GM18499 (cell line): ENCODE measurements at regions not wholly inside any gene's neighbourhood (a gene's known extent, or its start where the extent isn't known, plus 50 kb on each side); places are given as distances from the start of the nearest gene placed in this dataset.
"Not testable (repeated sequence)": the region's sequence is repeated elsewhere in the genome, so short reads cannot be mapped to it uniquely, and the experiment has no call there.

Experiments
- ATAC-seq: cut with Tn5 transposase; IDR thresholded peaks from one replicate; pipeline ENCODE4 v1.9.1; 2021; ENCODE audit warnings: moderate number of reproducible peaks; ENCODE audit not compliant: insufficient read depth, unreplicated experiment

- not testable (repeated sequence) for ATAC-seq
These were observed 366.3 kb upstream of the SGCG start for GRCh38 chr13:22814433-22814832.

GRCh38 chr13:22821589-22821988 lies 359.2 kb upstream of the SGCG start:
- no peak for ATAC-seq

GRCh38 chr13:22825186-22825585 lies 355.6 kb upstream of the SGCG start:
- no peak for ATAC-seq

DNA sequence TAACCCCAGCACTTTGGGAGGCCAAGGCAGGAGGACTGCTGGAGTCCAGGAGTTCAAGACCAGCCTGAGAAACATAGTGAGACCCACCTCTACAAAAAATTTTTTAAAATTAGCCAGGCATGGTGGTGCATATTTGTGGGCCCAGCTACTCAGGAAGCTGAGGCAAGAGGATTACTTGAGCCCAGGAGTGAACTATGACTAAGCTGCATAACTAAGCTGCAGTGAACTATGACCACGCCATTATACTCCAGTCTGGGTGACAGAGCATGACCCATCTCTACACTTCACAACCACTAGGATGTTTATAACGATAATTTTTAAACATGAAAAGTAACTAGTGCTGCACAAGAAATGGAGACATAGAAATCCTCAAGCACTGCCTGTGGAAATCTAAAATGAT lies 352.7 kb upstream of the SGCG start:
- no peak for ATAC-seq

DNA sequence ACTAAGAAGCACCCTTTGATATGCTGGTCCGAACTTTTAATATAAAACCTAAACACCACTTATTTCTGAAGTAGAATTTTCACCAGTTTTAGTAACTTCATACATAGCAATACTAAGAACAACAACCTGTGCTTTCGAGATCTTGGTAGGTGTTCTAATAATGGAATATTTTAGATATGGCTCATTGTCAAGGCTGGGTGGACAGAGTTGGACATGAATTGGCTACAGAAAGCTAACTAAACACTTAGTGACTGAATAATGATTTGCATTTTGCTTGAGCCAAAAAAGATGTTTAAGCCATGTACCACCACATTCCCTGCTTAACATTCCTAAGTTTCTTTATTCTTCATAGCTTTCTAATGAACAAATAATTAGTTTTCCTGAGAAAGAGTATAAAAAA lies 344.3 kb upstream of the SGCG start:
- no peak for ATAC-seq

DNA sequence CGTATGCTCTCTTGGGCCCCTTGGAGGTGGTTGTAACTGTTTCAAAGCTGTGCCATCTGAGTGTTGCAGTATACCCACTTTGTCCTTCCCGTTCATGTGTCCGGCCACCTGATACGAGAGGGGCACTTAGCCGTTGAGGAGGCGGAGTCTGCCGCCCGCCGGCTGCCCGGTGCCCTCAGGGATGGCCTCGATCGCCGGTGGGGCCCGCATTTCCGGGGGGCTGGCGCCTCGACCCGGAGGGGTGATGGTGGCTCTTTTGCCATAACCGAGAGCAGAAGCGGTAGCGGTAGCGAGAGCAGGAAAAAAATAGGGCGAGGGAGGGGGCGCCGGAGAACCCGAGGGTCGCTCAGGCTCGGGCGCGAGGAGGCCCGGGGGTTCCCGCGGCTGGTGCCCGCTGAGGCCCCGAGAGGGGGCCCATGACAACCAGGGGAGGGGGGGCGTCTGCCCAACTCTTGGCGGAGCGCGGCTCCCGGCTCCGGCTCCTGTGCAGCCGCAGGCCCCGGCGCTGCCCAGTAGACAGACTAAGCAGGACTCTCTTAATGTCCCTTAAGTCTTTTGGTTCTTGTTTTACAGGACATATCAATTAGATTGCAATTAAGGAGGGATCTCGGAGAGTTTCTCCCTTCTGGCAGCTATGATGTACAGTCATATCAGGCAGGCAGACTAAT lies 342.7 kb upstream of the SGCG start:
- ATAC-seq: no peak

- no peak for ATAC-seq
These were observed 340.9 kb upstream of the SGCG start for GRCh38 chr13:22839603-22840530.

DNA sequence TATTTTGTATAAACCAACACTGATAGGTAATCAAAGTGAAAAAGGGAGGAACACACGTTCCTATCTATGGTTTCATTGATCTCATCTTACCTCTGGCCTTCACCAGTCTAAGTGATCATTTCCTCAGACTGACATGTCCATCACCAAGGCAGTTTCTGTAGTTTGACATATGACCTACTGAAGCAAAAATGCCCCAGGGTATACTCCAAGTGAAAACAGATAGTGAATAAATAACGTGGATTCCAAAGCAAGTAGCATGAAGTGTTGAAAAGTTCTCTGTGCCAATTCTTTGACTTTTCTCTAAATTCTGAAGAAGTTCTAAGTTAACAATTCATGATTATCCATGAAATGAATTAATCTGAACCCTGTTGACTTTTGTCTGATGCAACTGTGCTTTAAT lies 334.2 kb upstream of the SGCG start:
- ATAC-seq: no peak

DNA sequence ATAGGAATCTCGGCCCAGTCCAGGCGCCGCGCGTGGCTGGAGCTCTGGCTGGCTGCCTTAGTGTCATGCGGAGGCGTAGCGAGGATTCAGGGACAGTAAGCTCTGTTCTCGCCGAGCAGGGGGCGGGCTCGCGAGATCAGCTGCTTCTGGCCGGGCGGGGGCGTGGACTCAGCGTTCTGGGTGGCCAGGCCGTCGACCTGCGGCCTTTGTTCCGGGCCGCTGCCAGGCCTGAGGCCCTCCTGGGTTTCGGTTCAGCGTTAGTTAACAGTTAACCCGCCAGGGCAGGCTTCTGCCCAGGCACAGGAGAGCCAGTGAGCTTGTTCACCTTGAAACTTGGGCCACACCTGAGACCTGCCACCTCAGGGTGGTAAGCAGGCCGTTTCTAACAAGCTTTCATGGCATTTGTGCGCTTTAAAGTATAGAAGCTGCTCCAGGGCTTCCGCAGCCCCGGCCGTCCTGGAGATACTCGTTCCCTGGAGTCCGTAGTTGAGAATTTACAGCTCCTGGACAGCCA lies 332.2 kb upstream of the SGCG start:
- ATAC-seq: no peak

DNA sequence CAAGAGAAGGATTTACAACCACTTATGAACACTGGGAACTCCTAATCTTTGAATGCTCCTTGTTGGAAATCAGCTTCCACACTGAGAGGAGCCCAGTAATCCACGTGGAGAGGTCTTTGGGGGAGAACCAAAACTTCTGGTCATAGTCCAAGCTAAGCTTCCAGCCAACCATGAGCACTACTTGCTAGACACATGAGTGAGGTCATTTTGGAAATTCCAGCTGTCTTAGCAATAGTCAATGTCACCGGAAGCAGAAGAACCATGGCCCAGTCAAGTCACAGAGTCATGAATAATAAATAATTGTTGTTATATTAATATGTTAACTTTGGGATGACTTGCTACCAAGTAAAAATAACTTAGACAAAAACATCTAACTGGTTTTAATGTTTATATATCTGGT lies 324.9 kb upstream of the SGCG start:
- no peak for ATAC-seq

- ATAC-seq: not testable (repeated sequence)
These were observed 321.8 kb upstream of the SGCG start for GRCh38 chr13:22858980-22859379.

- not testable (repeated sequence) for ATAC-seq
These were observed 321.4 kb upstream of the SGCG start for GRCh38 chr13:22859411-22859810.

GRCh38 chr13:22861958-22862466 lies 318.8 kb upstream of the SGCG start:
- ATAC-seq: no peak

- no peak for ATAC-seq
These were observed 318.3 kb upstream of the SGCG start for GRCh38 chr13:22862478-22862877.

DNA sequence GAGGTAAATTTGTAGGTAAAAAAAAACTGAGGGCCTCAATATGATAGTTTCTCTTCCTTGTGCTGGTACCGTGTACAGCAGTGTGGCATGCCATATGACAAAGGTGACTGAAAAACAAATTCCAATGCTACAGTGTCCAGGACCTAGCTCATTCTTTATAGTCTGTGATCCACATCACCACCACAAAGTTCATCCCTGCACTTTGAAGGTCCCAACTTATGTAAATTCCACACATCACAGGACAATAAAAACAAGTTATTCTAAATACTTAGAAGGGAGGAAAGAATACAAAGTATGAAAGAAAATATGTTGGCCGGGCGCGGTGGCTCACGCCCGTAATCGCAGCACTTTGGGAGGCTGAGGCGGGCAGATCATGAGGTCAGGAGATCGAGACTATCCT lies 314.6 kb upstream of the SGCG start:
- ATAC-seq: no peak

- ATAC-seq: no peak
These were observed 309.5 kb upstream of the SGCG start for GRCh38 chr13:22871231-22871630.

GRCh38 chr13:22874839-22875238 lies 305.9 kb upstream of the SGCG start:
- ATAC-seq: no peak

DNA sequence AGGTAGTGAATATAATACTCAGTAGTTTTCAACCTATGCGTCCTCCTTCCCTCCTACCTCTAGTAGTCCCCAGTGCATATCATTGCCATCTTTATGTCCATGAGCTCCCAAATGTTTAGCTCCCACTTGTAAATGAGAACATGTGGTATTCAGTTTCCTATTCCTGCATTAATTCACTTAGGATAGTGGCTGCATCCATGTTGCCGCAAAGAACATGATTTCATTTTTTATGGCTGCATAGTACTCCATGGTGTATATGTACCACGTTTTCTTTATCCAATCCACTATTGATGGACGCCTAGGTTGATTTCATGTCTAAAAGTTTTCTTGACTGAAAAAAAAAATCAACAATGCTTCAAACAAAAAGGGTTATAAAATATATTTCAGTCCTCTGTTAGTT lies 303.4 kb upstream of the SGCG start:
- no peak for ATAC-seq

- ATAC-seq: no peak
These were observed 299.7 kb upstream of the SGCG start for GRCh38 chr13:22880741-22881720.
